ENCODE measurements at regions not wholly inside any gene's neighbourhood (a gene's known extent, or its start where the extent isn't known, plus 50 kb on each side); places are given as distances from the start of the nearest gene placed in this dataset.

- DNase-seq (ENCODE audit: low read depth) = peak; percentile 62
- H3K4me3 ChIP-seq (ENCODE audit: low read depth, low read length) = peak overlapping the region; percentile 80
Observed at GRCh38 chr3:43998836-43999727, 242.6 kb upstream of the TOPAZ1 start.

- peak overlapping the region; percentile 80 for H3K4me3 ChIP-seq (ENCODE audit: low read depth, low read length)
- DNase-seq (ENCODE audit: low read depth) = no peak
Observed at GRCh38 chr3:43999728-44000319, 241.9 kb upstream of the TOPAZ1 start.

- no peak for DNase-seq (ENCODE audit: low read depth)
- H3K4me3 ChIP-seq (ENCODE audit: low read depth, low read length) = peak overlapping the region; percentile 80
Observed at GRCh38 chr3:44000586-44000985, 241.1 kb upstream of the TOPAZ1 start.

GRCh38 chr3:44001072-44001471 is 240.6 kb upstream of the TOPAZ1 start:
- no peak for DNase-seq (ENCODE audit: low read depth)
- H3K4me3 ChIP-seq (ENCODE audit: low read depth, low read length) = no peak overlapping the region

- H3K4me3 ChIP-seq (ENCODE audit: low read depth, low read length) = no peak overlapping the region
- no peak for DNase-seq (ENCODE audit: low read depth)
Observed at GRCh38 chr3:44003801-44004200, 237.9 kb upstream of the TOPAZ1 start.

- H3K4me3 ChIP-seq (ENCODE audit: low read depth, low read length) = no peak overlapping the region
- DNase-seq (ENCODE audit: low read depth) = no peak
Observed at GRCh38 chr3:44011680-44012079, 230.0 kb upstream of the TOPAZ1 start.

- no peak overlapping the region for H3K4me3 ChIP-seq (ENCODE audit: low read depth, low read length)
- DNase-seq (ENCODE audit: low read depth) = no peak
Observed at GRCh38 chr3:44012160-44012899, 229.4 kb upstream of the TOPAZ1 start.

DNA sequence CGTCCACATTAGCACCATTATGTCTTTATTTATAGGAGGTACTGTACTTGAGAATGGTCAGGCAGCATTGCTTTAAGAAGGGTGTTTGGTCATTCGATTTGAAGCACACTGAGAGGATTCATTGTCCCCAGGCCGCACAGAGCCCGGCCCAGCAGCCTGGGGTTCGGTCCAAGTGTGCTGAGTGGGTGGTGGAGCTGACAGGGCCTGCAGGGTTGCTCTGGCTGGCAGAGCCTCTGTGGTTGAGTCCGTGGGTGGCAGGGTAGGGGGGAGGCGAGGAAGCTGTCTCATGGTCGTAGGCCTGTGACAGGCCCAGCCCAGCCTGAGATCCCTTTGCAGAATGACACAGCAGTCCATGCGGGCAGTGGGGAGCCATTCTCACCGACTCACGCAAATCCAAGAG is 227.7 kb upstream of the TOPAZ1 start:
- DNase-seq (ENCODE audit: low read depth) = no peak
- no peak overlapping the region for H3K4me3 ChIP-seq (ENCODE audit: low read depth, low read length)

GRCh38 chr3:44015170-44015569 is 226.5 kb upstream of the TOPAZ1 start:
- DNase-seq (ENCODE audit: low read depth) = no peak
- no peak overlapping the region for H3K4me3 ChIP-seq (ENCODE audit: low read depth, low read length)

GRCh38 chr3:44016818-44017217 is 224.9 kb upstream of the TOPAZ1 start:
- no peak for DNase-seq (ENCODE audit: low read depth)

GRCh38 chr3:44018926-44019325 is 222.8 kb upstream of the TOPAZ1 start:
- no peak for DNase-seq (ENCODE audit: low read depth)
- H3K4me3 ChIP-seq (ENCODE audit: low read depth, low read length) = no peak overlapping the region

More at GRCh38 chr3:44016818-44017217, 224.9 kb upstream of the TOPAZ1 start:
- H3K4me3 ChIP-seq (ENCODE audit: low read depth, low read length) = no peak overlapping the region

- no peak for DNase-seq (ENCODE audit: low read depth)
Observed at GRCh38 chr3:44019736-44020135, 221.9 kb upstream of the TOPAZ1 start.

DNA sequence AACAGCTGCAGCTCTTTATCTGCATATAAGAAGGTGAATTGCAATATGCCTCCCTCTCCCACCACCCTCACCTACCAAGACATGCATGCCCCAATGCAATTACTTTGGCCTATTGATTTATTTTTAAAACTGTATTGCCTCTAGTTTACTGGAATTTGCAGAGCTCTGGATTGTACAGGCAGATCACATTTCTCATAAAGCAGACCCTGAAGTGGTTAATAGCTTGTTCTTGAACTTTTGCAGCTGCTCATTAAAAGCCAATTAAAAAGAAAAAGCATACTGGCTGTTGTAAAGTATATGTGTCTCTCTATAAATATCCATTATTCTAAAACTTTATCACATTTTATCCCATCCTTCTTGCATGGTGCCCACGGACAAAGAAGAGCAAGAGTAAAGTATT is 221.5 kb upstream of the TOPAZ1 start:
- no peak for DNase-seq (ENCODE audit: low read depth)
- H3K4me3 ChIP-seq (ENCODE audit: low read depth, low read length) = no peak overlapping the region

More at GRCh38 chr3:44019736-44020135, 221.9 kb upstream of the TOPAZ1 start:
- H3K4me3 ChIP-seq (ENCODE audit: low read depth, low read length) = no peak overlapping the region

DNA sequence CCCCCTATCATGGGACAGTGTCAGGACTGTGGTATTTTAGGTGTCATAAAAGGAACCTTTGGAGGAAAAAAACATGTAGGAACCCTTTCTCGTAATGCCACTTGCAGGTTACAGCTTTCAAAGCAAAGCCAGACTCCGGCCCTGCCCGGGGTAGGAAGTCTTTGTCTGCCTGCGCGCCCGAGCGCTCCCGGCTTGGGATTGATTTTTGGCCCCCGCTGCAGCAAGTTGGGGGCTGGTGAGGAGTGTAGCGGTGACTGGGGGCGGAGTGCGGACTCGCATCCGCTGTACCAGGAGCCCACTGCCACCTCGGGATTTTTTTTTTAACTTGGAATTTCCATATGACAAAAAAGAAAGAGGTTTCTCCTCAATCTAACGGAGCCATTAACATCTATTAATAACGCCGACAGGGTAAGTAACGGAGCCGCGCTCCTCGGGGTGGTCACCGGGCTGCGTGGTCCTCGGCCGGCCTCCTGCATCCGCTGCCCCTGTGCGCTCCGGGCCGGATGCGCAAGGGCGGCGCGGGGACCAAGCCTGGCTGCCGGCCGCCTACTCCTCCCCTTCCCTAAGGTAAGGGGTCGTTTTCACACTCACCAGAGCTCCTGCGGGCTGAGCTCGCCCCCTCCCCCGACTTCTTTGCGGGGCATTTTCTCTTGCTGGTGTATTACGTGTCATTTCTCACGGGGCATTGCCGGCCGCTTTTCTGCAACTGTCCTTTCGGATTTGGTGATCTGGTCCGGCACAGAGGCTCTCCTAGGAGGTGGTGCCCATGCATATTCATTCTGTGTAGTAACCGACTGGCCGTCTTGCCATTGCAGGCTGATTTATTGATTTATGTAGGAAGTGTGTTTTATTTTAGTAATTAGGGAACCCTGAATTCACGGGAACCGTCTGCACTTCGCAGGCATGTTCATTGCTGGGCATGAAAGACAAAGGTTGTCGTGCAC is 219.8 kb upstream of the TOPAZ1 start:
- H3K4me3 ChIP-seq (ENCODE audit: low read depth, low read length) = peak overlapping the region; percentile 55
- no peak for DNase-seq (ENCODE audit: low read depth)

DNA sequence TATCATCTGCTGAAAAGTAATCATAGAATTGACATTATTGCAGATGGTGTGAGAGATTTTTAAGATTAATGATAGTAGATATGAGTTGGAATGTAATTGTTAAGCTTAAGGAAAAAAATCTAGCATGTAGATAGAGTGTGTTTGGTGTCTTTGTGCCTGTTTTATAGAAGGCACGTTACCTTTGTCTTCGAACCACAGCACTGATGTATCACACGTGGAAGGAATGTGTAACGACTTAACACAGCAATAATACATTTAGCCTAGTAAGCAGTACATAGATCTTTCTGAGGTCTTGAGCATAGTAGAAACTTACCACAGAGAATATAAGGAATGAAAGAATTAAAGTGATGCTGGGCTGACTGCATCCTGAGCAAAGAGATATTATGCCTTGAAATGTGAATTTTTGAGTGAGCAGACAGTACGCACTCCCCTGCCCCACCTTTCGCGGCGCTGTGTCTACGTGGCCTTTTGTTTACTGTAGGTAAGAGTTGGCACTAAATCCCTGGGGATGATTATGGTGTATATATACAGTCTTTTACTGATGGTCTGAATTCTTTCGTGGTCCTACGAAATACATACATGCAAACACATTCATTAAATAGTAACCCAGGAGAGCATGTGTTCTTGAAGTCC is 217.6 kb upstream of the TOPAZ1 start:
- no peak for DNase-seq (ENCODE audit: low read depth)
- no peak overlapping the region for H3K4me3 ChIP-seq (ENCODE audit: low read depth, low read length)

DNA sequence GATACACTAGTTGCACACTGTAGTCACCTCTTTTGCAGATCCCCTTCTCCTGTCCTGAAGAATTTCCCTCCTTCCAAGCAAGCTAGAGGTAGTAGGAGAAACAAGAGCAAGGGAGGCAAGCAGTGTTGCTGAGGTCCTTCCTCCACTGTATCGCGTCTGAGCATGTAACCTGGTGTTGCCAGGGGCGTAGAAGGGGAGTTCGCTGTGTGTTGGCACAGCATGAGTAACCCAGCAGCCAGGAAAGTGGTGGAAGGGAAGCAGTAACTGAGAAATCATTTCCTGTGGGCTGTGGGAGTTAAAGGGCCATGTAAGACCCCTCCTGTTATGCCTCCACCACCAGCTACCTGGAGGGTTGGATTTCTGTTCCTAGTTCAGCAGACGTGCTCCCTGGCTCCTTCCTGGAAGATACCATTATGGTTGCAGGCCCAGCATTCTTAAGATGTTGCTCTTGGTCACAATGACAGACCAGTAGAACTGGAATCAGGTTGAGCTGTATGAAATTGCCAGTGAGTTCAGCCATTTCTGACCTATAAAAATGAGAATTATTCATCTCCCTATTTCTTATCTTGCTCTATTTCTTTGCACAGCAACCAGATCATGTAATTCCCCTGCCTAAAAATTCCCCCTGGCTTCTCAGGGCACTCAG is 215.3 kb upstream of the TOPAZ1 start:
- DNase-seq (ENCODE audit: low read depth) = no peak
- H3K4me3 ChIP-seq (ENCODE audit: low read depth, low read length) = no peak overlapping the region

DNA sequence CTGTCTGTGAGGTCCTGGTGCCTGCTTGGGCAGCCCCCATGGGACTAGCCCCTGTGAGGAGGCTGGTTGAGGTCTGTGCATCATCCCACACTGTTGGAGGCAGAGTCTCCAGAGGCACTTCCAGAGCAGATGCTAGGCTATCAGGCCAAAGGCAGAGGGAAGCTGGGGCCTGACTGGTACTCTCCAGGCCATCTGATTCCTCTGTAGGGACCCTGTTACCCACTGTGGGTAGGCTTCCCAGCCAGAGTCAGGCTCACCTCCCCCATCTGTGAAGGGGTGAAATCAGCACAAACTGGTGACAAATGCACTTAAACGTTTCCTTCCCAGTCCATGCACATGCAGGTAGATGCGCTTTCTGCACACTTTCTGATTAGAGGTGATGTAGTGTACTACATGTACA is 212.6 kb upstream of the TOPAZ1 start:
- H3K4me3 ChIP-seq (ENCODE audit: low read depth, low read length) = no peak overlapping the region
- DNase-seq (ENCODE audit: low read depth) = no peak

DNA sequence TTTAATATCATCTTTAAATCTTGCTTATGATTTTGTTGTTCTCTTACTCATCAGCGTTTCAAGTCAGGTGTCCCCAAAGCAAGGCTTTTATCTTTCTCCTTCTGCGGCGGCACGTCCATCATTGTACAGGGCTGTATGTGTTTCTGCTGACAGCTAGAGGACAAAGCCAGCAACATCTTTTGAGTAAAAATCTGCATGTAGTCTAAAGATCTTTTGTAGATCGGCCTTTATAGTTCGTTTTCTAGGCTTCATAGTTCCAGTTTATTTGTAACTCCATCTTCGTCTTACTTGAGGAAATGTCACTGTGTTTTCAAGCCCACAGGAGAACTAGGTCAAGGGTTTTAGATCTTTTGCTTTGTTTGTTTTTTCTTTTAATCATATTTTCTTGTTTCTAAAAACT is 211.4 kb upstream of the TOPAZ1 start:
- DNase-seq (ENCODE audit: low read depth) = no peak
- no peak overlapping the region for H3K4me3 ChIP-seq (ENCODE audit: low read depth, low read length)

All from skeletal muscle cell (primary cell).